ENCODE measurements at regions not wholly inside any gene's neighbourhood (a gene's known extent, or its start where the extent isn't known, plus 50 kb on each side); places are given as distances from the start of the nearest gene placed in this dataset.
"Not testable (repeated sequence)": the region's sequence is repeated elsewhere in the genome, so short reads cannot be mapped to it uniquely, and the experiment has no call there.

DNA sequence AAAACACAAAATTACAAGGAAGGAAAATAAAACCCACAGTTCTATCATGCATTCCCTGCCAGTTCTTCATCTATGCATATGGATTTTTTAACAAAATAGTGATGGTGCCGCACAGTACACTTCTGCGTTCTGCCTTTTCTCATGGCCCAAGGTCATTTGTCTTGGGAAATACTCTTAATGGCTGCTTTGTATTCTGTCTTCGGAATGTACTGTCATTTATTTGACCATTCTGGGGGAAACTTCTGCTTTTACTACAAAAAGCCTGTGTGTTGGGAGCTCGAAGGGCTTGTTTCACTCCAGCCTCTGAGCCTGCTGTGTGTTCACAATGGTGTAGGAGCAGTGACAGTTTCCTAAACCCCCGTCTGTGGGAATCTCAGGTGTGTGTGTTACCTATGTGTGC is 82.8 kb upstream of the SEC14L1 start:
- no peak overlapping the region for H3K27ac ChIP-seq
- TF ChIP-seq CTCF (conservative IDR thresholded peaks at IDR 0.05): no peak
- TF ChIP-seq ZFX (IDR thresholded peaks at IDR 0.05): no peak

- H3K27ac ChIP-seq: no peak overlapping the region
- TF ChIP-seq CTCF (conservative IDR thresholded peaks at IDR 0.05) (no peak), ZFX (IDR thresholded peaks at IDR 0.05) (no peak)
These were observed 79.1 kb upstream of the SEC14L1 start for GRCh38 chr17:77061669-77062068.

- TF ChIP-seq CTCF (conservative IDR thresholded peaks at IDR 0.05) (no peak), ZFX (IDR thresholded peaks at IDR 0.05) (no peak)
- no peak overlapping the region for H3K27ac ChIP-seq
These were observed 76.2 kb upstream of the SEC14L1 start for GRCh38 chr17:77064598-77064997.

GRCh38 chr17:77066165-77066564 is 74.6 kb upstream of the SEC14L1 start:
- TF ChIP-seq CTCF (conservative IDR thresholded peaks at IDR 0.05): no peak
- no peak for TF ChIP-seq ZFX (IDR thresholded peaks at IDR 0.05)
- H3K27ac ChIP-seq: no peak overlapping the region

DNA sequence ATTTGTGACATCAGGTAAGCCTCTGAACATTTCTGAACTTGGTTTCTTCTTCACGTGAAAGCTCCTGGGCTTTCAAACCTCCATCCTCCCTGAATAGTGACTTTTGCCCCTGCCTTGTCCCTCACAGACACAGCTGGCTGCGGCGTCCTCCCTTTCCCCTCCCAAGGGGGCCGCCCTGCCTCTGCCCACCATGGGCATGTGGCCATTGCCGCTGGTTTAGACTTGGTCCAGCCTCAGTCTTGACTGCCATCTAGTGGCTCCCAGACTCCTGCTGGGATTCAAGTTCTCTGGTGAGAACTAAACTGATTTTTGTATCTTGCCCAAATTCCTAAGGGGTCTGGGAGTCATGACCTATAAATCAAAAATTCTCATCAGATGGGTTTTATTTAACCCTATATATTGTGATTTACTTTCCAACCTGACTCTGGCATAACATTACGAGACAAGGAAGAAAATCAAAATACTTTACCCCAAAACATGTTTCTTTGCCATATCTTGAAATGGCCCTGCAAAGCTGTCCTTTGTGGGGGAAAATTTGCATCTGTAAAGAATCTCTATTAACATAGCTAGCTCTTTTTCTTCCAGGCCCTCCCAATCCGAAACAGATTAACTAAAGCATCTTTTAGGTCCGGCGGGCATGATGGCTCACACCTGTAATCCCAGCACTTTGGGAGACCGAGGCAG is 73.9 kb upstream of the SEC14L1 start:
- H3K27ac ChIP-seq: not testable (repeated sequence)
- peak; percentile 96 for TF ChIP-seq CTCF (conservative IDR thresholded peaks at IDR 0.05)

- no peak for TF ChIP-seq ZFX (IDR thresholded peaks at IDR 0.05)
- TF ChIP-seq CTCF (conservative IDR thresholded peaks at IDR 0.05): no peak
- H3K27ac ChIP-seq: no peak overlapping the region
These were observed 71.9 kb upstream of the SEC14L1 start for GRCh38 chr17:77068915-77069314.

DNA sequence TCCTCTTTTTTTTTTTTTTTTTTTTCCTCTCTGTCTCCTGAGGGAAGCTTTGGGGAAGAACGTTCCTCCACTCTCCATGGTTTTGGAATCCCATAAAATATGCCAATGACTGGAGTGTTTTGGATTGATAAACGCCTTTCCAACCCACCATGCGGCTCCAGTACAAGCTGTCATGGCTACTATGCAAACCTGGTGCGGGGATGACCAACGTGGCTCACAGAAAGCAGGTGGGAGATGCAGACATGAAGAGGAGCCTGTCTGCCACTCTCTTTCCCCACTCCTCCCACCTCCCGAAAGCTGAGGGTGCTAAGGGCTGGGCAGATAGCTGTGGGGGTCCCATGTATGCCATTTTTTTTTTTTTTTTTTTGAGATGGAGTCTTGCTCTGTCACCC is 69.9 kb upstream of the SEC14L1 start:
- no peak overlapping the region for H3K27ac ChIP-seq
- TF ChIP-seq ZFX (IDR thresholded peaks at IDR 0.05): no peak

- TF ChIP-seq ZFX (IDR thresholded peaks at IDR 0.05) (no peak), CTCF (conservative IDR thresholded peaks at IDR 0.05) (no peak)
- H3K27ac ChIP-seq: no peak overlapping the region
These were observed 68.8 kb upstream of the SEC14L1 start for GRCh38 chr17:77071925-77072490.

Measured in C4-2B (cell line).